ENCODE measurements at regions not wholly inside any gene's neighbourhood (a gene's known extent, or its start where the extent isn't known, plus 50 kb on each side); places are given as distances from the start of the nearest gene placed in this dataset.
"Not testable (repeated sequence)": the region's sequence is repeated elsewhere in the genome, so short reads cannot be mapped to it uniquely, and the experiment has no call there.

DNA sequence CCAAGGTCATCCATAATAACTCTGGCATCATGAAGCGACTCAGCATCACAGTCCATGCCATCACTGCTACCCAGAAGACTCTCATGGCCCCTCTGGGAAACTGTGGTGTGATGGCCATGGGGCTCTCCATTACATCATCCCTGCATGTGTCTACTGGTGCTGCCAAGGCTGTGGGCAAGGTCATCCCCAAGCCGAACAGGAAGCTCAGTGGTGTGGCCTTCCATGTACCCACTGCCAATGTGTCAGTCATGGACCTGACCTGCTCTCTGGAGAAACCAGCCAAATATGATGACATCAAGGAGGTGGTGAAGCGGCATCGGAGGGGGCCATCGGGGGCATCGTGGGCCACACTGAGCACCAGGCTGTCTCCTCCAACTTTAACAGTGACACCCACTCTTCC lies 65.1 kb upstream of the ARHGAP29 start:
- no peak for DNase-seq

DNA sequence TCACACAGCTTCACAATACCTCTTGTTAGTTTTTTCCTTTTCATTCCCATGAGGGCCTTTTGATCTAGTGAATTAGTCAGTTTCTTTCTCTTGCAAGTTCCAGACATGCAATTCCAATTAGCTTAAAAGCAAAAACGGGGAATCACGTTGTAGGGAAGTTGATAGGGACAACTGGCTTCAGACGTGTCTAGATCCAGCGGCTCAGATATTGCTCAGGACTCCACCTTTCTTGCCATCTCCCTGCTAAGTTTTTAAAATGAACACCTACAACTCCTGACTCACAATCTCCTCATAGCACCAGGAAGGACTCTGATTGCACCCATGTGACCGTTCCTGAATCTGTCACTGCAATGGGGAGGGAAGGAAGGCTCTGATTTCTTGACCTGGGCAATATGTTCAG lies 63.8 kb upstream of the ARHGAP29 start:
- no peak for DNase-seq

DNA sequence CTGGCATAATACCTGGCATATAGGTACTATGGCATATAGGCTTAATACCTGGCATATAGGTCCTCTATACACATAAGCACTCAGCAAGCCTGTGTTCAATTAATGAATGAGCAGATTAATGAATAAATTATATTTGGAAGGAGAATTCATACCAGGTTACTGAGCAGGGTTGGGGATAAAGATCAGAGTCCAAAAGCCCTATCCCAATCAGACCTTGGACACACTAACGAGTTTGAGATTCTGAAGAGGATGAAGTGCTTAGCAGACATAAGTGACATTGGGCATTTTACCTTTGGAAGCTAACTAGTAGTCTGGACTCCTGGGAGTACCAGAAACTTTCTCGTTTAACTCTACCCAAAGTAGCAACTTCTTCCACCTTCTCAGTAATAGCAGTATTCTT lies 63.3 kb upstream of the ARHGAP29 start:
- DNase-seq, result no peak

DNA sequence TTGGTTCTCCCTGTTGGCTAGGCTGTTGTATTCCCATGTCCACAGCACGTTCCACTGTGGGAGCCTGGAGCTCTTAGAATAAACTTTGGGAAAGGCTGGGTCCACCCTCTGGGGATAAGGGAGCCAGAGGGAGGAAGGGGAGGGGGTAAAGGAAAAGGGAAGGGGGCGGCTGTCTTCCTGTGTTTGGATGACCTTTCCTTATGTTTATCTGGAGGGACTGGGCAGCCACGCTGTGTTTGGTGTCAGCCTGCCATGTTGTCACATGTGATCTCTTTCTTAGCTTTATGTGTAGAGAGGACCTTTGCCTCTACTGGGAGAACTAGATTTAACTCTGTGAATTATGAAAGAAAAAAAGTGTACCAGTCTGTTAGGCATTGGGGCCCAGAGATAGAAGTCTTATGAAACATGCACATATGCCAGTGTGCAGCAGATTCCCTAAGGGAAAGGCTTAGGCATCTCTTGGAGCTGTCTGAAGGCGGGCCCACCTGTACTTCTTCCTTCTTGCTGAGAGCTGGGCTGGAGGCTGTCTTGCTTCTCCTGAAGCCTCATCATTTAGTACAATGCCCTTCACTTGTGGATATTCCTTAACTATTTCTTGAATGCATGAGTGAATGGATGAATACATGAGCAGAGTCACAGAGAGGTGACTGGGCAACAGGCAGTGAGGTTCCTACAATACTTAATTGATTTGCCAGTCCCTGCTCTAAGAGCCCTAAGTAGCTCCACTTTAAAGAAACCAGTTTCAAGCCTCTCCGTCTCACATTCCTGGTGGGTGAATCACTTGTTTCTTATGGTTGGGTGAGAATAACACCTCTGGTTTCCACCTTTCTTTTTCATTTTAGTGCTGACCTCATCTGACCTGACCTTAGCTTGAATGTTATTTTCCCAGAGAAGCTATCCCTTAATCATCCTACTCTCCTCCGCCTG lies 62.5 kb upstream of the ARHGAP29 start:
- peak in 1 of 2 donors; percentile 13 for DNase-seq

DNA sequence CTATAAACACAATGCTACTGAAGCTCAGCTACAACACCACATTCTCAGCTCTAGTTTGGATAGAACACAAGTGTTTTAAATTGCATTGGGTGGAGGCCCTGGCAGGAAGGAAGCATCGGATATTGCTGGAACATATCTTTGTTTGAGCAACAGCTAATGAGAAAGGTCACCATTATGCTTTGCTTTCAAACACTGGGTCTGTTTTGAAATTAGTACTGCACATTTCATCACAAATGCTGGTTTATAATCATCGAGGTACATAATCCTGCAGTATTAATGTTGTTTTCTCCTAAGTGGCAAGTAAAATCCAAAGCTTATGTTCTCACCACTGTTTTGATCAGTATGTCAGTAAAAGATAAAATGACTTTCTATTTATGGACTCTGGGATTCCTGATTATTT lies 61.5 kb upstream of the ARHGAP29 start:
- no peak for DNase-seq

DNA sequence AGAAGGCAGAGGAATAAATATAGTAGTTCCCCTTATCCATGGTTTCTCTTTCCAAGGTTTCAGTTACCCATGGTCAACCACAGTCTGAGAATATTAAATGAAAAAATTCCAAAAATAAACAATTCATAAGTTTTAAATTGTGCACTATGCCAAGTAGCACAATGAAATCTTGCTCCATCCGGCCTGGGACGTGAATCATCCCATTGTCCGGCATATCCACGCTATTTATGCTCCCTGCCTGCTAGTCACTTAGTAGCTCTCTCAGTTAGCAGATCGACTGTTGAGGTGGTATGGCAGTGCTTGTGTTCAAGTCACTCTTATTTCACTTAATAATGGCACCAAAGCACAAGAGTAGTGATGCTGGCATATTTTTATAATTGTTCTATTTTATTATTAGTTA lies 58.6 kb upstream of the ARHGAP29 start:
- no peak for DNase-seq

DNA sequence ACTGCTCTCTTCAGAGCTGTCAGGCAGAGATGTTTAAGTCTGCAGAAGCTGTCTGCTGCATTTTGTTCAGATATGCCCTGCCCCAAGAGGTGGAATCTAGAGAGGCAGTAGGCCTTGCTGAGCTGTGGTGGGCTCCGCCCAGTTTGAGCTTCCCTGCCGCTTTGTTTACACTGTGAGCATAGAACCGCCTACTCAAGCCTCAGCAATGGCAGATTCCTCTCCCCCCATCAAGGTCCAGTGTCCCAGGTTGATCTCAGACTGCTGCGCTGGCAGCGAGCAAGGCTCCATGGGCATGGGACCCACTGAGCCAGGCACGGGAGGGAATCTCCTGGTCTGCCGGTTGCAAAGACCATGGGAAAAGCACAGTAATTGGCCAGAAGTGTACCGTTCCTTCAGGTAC lies 55.6 kb upstream of the ARHGAP29 start:
- not testable (repeated sequence) for DNase-seq

DNA sequence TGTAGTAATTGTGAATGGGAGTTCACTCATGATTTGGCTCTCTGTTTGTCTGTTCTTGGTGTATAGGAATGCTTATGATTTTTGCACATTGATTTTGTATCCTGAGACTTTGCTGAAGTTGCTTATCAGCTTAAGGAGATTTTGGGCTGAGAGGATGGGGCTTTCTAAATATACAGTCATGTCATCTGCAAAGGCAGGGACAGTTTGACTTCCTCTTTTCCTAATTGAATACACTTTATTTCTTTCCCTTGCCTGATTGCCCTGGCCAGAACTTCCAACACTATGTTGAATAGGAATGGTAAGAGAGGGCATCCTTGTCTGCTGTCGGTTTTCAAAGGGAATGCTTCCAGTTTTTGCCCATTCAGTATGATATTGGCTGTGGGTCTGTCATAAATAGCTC lies 51.9 kb upstream of the ARHGAP29 start:
- not testable (repeated sequence) for DNase-seq

Data from hippocampal formation (tissue), 2 donors.